Caco-2 (cell line): ENCODE measurements at regions not wholly inside any gene's neighbourhood (a gene's known extent, or its start where the extent isn't known, plus 50 kb on each side); places are given as distances from the start of the nearest gene placed in this dataset.

Source experiments
- BruUV-seq: library from RNA; stranded (reverse); fragments of 400-500 nt; replicated peaks from 2 replicates; lab custom pipeline; 2021; lab: Mats Ljungman, UMichigan
- CTCF ChIA-PET: fragments of 300-600 bp; sonication (Branson Sonifier 250); formaldehyde crosslinking; loops from one replicate; lab custom pipeline; 2022; ENCODE audit warnings: antibody characterized with exemption; lab: Charles Lee
- POLR2A ChIA-PET: fragments of 300-600 bp; sonication (Branson Sonifier 250); formaldehyde crosslinking; loops from one replicate; lab custom pipeline; 2022; ENCODE audit warnings: antibody characterized with exemption; lab: Charles Lee
- DNase-seq, 2 experiments: peaks; one replicate each; pipeline versions ENCODE4 v3.0.0 to v3.0.0-alpha.2; 2020 to 2022
- H3K27me3 ChIP-seq: replicated peaks from 2 replicates; pipeline ENCODE4 v1.6.0; 2011; ENCODE audit warnings: low read length; ENCODE audit not compliant: control insufficient read depth, insufficient read depth
- H3K36me3 ChIP-seq: 2 replicates; pipeline ENCODE4 v1.5.1; 2011; ENCODE audit warnings: low read length; ENCODE audit not compliant: control insufficient read depth, insufficient read depth
- H3K4me1 ChIP-seq: fragments of 250-450 bp; sonication (Bioruptor Pico); 2 replicates; pipeline ENCODE4 v1.5.1; 2020; ENCODE audit warnings: mild to moderate bottlenecking
- H3K4me3 ChIP-seq: 2 replicates; pipeline ENCODE4 v1.5.1; 2011; ENCODE audit warnings: low read depth, mild to moderate bottlenecking, control low read depth, low read length
- H3K9me3 ChIP-seq: fragments of 250-450 bp; sonication (Bioruptor Pico); 2 replicates; pipeline ENCODE4 v1.5.1; 2020; ENCODE audit warnings: mild to moderate bottlenecking, moderate library complexity
- H3K27ac Mint-ChIP-seq: one replicate; pipeline ENCODE4 v1.8.0; 2022; ENCODE audit warnings: mixed read lengths; ENCODE audit not compliant: unreplicated experiment
- H3K27me3 Mint-ChIP-seq: one replicate; pipeline ENCODE4 v1.8.0; 2022; ENCODE audit warnings: mixed read lengths; ENCODE audit not compliant: insufficient read depth, unreplicated experiment
- H3K36me3 Mint-ChIP-seq: one replicate; pipeline ENCODE4 v1.8.0; 2022; ENCODE audit warnings: mild to moderate bottlenecking, mixed read lengths; ENCODE audit not compliant: insufficient read depth, unreplicated experiment
- H3K4me1 Mint-ChIP-seq: one replicate; pipeline ENCODE4 v1.8.0; 2022; ENCODE audit warnings: low read depth, mixed read lengths; ENCODE audit not compliant: unreplicated experiment
- H3K4me3 Mint-ChIP-seq: one replicate; pipeline ENCODE4 v1.8.0; 2022; ENCODE audit warnings: mild to moderate bottlenecking, moderate library complexity, mixed read lengths; ENCODE audit not compliant: unreplicated experiment
- H3K9me3 Mint-ChIP-seq: one replicate; pipeline ENCODE4 v1.8.0; 2022; ENCODE audit warnings: mixed read lengths; ENCODE audit not compliant: unreplicated experiment
- intact Hi-C: fragments of 100-400 bp; cut with micrococcal nuclease; formaldehyde crosslinking; loops from one replicate; pipeline ENCODE4 v1.10.0; 2022; ENCODE audit not compliant: unreplicated experiment
- TF ChIP-seq, protein P1 (sequence below), 2 experiments: fragments of 200-600 bp in 1 of 2; IDR thresholded peaks; 1 replicate in 1 of 2; 2 replicates in 1 of 2; pipeline versions ENCODE4 v1.5.1 to v1.8.0; 2011 to 2022; ENCODE audit warnings: antibody characterized with exemption in 1 of 2, control low read depth in 1 of 2, inconsistent platforms in 1 of 2, low read depth in 1 of 2, low read length in 1 of 2, mild to moderate bottlenecking in 1 of 2, moderate library complexity in 1 of 2; ENCODE audit not compliant: insufficient read depth in 1 of 2, severe bottlenecking in 1 of 2, unreplicated experiment in 1 of 2

DNA sequence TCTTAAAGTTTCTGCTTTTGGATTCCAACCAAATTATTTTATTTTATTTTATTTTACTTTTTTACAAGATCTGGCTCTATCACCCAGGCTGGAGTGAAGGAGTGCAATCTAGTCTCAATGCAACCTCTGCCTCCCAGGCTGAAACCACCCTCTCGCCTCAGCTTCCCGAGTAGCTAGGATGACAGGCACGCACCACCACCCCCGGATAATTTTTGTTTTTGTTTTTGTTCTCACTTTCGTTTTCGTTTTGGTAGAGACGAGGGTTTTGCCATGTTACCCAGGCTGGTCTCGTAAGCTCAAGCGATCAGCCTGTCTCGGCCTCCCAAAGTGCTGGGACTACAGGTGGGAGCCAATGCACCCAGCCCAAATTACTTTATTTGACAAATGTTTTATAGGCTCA is 219.8 kb downstream of the ETS1 start:
- ChIA-PET CTCF (interaction anchor here (0.6 kb wide), 1 partner anchor 263 kb away, joined by 3 read pairs; no protein-coding TSS in a partner anchor), POLR2A (no interaction called here)
- no peak for DNase-seq
- Histone ChIP-seq H3K27me3 (no peaks in the 10 kb centered on the region), H3K36me3 (no peaks in the 10 kb centered on the region), H3K9me3 (no peaks in the 10 kb centered on the region), H3K4me3 (no peak overlapping the region), H3K4me1 (no peaks in the 10 kb centered on the region)
- Mint-ChIP-seq H3K4me3 (no peak overlapping the region), H3K36me3 (no peaks in the 10 kb centered on the region), H3K9me3 (no peaks in the 10 kb centered on the region), H3K27ac (no peak overlapping the region), H3K4me1 (no peaks in the 10 kb centered on the region), H3K27me3 (peaks cover 17% of the 10 kb centered on the region)
- TF ChIP-seq, protein P1, sequence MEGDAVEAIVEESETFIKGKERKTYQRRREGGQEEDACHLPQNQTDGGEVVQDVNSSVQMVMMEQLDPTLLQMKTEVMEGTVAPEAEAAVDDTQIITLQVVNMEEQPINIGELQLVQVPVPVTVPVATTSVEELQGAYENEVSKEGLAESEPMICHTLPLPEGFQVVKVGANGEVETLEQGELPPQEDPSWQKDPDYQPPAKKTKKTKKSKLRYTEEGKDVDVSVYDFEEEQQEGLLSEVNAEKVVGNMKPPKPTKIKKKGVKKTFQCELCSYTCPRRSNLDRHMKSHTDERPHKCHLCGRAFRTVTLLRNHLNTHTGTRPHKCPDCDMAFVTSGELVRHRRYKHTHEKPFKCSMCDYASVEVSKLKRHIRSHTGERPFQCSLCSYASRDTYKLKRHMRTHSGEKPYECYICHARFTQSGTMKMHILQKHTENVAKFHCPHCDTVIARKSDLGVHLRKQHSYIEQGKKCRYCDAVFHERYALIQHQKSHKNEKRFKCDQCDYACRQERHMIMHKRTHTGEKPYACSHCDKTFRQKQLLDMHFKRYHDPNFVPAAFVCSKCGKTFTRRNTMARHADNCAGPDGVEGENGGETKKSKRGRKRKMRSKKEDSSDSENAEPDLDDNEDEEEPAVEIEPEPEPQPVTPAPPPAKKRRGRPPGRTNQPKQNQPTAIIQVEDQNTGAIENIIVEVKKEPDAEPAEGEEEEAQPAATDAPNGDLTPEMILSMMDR (IDR thresholded peaks at IDR 0.05; ENCODE audit: insufficient read depth in 1 of 2, low read depth in 1 of 2, low read length in 1 of 2, severe bottlenecking in 1 of 2, unreplicated experiment in 1 of 2), result no peak
- intact Hi-C loops, result no loop called here
- BruUV-seq, result no TSS peak

DNA sequence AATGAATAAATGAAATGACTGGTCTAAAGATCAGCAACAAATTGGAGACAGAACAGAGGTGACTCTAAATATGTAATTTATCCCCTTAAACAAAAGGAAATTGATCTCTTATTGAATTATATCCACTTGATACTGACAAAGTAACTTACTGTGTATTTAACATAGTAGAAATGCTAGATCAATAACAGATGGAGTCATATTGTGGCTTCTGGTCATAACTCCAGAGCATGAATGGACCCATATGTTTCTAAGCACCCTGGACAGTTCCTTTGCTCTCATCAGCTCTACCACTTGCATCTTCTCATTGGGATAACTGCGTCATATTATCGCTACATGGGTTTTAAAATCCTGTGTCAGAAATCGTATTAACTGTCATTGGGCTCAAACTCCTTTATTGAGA is 222.3 kb downstream of the ETS1 start:
- POLR2A ChIA-PET, result no interaction called here
- no peak overlapping the region for H3K4me3 Mint-ChIP-seq
- no peaks in the 10 kb centered on the region for H3K36me3 Mint-ChIP-seq

DNA sequence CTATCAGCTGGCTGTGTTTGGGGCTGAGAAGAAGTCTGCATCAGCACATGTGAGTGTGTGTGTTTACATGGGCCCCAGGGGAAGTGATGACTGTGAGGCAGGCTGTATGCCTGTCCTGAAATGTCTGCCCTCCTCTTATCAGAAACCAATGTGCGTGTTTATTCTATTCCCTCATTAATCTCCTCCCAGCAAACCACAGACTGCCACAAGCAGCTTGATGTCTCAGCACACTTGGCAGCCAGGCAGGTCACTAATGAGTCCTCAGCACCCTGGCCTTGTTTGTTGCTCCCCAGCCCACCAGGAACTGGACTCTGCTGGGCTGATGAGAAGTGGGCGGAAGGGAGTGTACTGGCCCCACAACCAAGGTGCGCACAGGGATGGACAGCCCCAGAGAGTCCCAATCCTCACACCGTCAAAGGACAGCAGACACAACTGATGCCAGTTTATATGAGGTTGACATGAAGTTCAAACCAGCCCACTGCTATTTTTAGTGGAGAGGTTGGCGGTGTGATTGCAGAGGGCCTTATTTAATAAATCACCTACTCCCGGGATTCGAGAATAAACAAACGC is 225.8 kb downstream of the ETS1 start:
- intact Hi-C loops, result no loop called here

More for the DNA sequence above, 222.3 kb downstream of the ETS1 start:
- Histone ChIP-seq H3K9me3 (no peaks in the 10 kb centered on the region), H3K27me3 (no peaks in the 10 kb centered on the region), H3K4me1 (no peaks in the 10 kb centered on the region), H3K36me3 (no peaks in the 10 kb centered on the region), H3K4me3 (no peak overlapping the region)
- TF ChIP-seq, protein P1 (IDR thresholded peaks at IDR 0.05; ENCODE audit: insufficient read depth in 1 of 2, low read depth in 1 of 2, low read length in 1 of 2, severe bottlenecking in 1 of 2, unreplicated experiment in 1 of 2), result no peak
- BruUV-seq, result no TSS peak
- intact Hi-C loops, result no loop called here
- Mint-ChIP-seq H3K27me3 (peaks cover 20% of the 10 kb centered on the region), H3K4me1 (no peaks in the 10 kb centered on the region), H3K9me3 (no peaks in the 10 kb centered on the region), H3K27ac (no peak overlapping the region)
- DNase-seq, result peak in 1 of 2 experiments; percentile 51
- CTCF ChIA-PET, result no interaction called here

More for the DNA sequence above, 225.8 kb downstream of the ETS1 start:
- no TSS peak for BruUV-seq
- Histone ChIP-seq H3K27me3 (no peaks in the 10 kb centered on the region), H3K9me3 (no peaks in the 10 kb centered on the region), H3K36me3 (no peaks in the 10 kb centered on the region), H3K4me3 (no peak overlapping the region), H3K4me1 (no peaks in the 10 kb centered on the region)
- H3K27me3 Mint-ChIP-seq, result peaks cover 25% of the 10 kb centered on the region
- no peak overlapping the region for H3K4me3 Mint-ChIP-seq
- H3K27ac Mint-ChIP-seq, result no peak overlapping the region
- H3K4me1 Mint-ChIP-seq, result no peaks in the 10 kb centered on the region
- no peaks in the 10 kb centered on the region for H3K36me3 Mint-ChIP-seq
- no peaks in the 10 kb centered on the region for H3K9me3 Mint-ChIP-seq
- TF ChIP-seq, protein P1 (IDR thresholded peaks at IDR 0.05; ENCODE audit: insufficient read depth in 1 of 2, low read depth in 1 of 2, low read length in 1 of 2, severe bottlenecking in 1 of 2, unreplicated experiment in 1 of 2), result no peak
- POLR2A ChIA-PET, result no interaction called here
- CTCF ChIA-PET, result no interaction called here
- DNase-seq, result no peak
